HG03108 (cell line): ENCODE measurements at regions not wholly inside any gene's neighbourhood (a gene's known extent, or its start where the extent isn't known, plus 50 kb on each side); places are given as distances from the start of the nearest gene placed in this dataset.

Experiments used
- ATAC-seq: cut with Tn5 transposase; IDR thresholded peaks from one replicate; pipeline ENCODE4 v1.9.1; 2021; ENCODE audit warnings: moderate library complexity; ENCODE audit not compliant: unreplicated experiment

GRCh38 chr9:118163751-118164150, 459.5 kb downstream of the TLR4 start:
- no peak for ATAC-seq

- ATAC-seq: no peak
Measured at GRCh38 chr9:118165451-118165850, 461.2 kb downstream of the TLR4 start.

- ATAC-seq: no peak
Measured at GRCh38 chr9:118170032-118170955, 466.1 kb downstream of the TLR4 start.

DNA sequence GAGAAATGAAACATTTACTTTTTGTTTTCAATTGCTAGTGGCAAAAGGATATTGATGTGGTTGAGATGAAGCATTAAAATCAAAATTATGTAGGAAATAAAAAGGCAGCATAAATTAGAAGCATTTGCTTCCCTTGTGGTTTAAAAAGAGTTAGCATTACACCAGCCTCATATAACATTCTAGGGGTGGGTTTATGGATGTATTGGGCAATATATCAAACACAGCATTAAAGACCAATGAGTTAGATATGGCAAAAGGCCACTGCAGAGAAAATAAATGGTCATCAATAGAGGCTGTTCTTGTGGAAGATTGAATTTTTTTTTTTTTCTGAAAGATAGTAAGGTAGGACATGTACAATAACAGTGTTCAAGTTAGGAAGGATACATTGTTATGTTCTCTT, 473.0 kb downstream of the TLR4 start:
- ATAC-seq: no peak

GRCh38 chr9:118183576-118183975, 479.4 kb downstream of the TLR4 start:
- no peak for ATAC-seq

DNA sequence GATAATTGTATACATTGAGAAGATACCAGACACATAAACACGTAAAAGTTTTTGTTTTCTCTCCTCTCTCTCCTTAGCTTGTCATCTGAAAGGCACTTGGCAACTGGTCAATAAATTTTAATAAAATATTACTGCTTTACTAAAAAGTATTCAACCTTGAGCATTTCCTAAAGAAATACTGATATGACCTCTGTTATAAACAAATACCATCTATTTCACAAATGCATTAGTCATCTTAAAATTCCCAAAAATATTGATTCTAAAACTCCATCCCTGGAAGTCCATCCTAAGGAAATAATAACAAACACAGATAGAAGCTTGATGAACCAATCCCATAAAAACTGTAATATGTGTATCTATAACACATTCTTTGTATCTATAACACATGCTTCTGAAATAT, 483.2 kb downstream of the TLR4 start:
- no peak for ATAC-seq

DNA sequence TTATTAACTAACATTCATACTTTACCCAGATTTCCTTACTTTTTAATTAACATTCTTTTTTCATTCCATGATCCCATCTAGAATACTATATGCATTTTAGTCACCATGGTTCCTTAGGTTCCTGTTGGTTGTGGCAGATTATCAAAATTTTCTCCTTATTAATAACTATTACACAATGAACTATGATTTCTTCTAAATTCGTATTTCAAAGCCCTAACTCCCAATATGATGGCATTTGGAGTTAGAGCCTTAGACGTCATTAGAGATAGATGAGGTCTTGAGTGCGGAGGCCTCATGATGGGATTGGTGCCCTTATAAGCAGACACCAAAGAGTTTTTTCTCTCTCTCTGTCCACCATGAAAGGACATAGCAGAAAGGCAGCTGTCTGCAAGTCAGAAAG, 485.4 kb downstream of the TLR4 start:
- ATAC-seq: no peak

DNA sequence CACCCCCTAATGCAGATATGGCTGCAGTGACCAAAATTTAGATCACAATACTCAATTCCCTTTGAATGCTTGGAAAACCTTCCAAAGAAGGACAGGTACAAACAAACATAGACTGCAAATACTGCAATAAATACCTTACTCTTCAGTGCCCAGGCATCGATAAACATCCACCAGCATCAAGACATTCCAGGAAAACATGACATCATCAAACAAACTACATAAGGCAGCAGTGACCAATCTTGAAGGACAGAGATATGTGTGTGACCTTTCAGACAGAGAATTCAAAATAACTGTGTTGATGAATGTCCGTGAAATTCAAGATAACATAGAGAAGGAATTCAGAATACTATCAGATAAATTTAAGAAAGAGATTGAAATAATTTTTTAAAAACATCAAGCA, 488.6 kb downstream of the TLR4 start:
- no peak for ATAC-seq

- no peak for ATAC-seq
Measured at GRCh38 chr9:118209343-118209742, 505.1 kb downstream of the TLR4 start.

- ATAC-seq: no peak
Measured at GRCh38 chr9:118215549-118215948, 511.3 kb downstream of the TLR4 start.

GRCh38 chr9:118222375-118222774, 518.2 kb downstream of the TLR4 start:
- no peak for ATAC-seq

DNA sequence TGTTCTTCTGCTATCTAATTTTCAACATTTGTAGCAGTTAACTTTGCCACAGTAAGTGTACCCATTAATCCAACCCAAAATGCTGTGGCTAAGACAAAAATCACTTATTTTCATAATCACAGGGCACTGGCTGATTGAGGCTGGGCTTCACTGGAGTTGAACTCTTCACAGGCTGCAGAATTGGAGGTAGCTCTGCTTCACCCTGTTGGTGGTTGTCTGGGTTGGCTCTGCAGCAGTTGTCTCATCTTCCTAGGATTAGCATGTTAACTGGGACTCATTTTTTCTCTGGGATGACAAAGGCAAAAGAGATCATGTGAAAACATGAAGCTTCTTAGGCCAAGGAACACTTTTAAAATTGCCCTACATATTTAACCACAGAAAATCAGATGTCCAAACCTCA, 518.9 kb downstream of the TLR4 start:
- ATAC-seq: no peak

DNA sequence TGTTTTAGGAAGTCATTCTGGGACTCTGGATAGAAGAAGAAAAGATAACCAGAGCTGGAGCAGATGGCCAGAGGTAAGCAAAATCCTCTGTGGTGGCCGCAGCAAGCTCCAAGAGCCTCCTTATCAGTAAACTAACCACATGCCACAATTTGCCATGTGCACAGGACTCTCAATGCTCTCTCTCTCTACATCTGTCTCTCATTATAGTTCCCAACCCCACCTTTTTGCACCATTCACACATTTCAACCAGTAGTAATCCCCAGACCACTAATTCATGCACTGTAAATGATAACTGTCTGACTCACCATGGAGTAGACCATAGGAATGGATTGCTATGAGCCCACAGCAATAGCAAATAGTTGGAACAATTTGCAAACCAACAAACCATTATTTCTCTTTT, 526.1 kb downstream of the TLR4 start:
- no peak for ATAC-seq

GRCh38 chr9:118236625-118237024, 532.4 kb downstream of the TLR4 start:
- ATAC-seq: no peak

DNA sequence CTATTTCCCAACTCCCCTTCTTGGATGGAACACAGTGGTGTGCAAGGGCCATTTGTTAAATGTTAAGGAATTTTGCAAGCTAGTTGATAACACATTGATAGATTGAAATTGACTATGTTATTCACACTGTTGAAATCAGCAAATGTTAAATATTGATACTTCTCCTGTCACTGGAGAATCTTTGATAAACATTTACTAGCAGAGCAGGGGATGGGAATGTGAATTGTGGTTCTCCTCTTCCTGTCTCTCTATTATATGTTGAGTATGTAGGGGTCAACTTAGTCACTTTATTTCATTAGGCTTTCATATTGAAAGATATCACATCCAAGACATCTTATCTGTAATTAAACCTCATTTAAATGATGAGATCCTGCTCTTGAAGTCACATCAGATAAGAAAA, 533.9 kb downstream of the TLR4 start:
- no peak for ATAC-seq

DNA sequence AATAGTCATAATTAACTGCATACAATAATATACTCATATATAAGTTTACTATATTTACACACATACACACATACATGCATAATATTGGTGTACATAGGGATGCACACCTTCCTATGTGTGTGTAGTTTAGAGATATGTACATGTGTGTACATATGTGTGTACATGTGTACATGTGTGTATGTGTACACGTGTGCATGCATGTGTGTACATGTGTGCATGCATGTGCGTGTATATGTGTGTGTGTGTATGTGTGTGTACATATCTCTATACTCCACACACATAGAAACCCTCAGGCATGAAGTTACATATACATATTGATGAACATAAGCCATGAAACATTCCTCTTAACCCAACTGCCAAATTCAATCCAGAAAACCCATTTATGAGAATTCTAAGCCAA, 547.8 kb downstream of the TLR4 start:
- ATAC-seq: no peak

DNA sequence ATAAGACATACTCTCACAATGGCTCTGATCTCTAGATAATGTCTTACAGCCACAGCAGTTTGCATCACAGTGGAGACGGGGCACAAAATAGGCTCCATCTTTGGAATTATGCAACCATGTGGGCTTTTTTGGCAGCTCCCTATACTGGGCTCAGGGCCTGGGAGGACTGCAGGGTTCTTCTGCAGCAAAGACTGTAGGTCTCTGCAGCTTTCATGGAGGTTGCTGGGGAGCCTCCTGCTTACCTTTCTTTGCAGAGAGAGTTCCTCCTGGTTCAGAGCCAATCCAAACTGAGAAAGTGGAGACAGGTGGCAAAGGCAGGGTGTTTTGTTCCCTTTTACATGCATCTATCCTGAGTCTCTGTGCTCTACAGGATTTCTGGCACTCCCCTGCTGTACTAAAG, 558.0 kb downstream of the TLR4 start:
- ATAC-seq: no peak

DNA sequence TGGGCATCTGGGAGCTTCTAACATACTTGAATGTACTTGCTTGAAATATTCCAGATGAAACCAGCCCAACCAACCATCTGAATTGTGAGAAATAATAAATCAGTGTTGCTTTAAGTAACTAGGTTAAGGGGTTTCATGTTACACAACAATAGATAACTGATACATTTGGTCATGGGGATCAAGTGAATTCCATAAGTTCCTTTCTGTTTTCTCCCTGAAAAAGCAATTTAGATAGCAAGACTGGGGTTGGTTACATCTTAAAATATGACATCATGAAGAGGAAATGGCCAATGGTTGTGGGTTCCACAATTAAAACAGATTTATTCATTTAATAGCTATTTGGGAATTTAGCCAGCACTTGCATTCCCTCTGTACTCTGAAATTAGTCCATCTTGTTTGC, 559.7 kb downstream of the TLR4 start:
- ATAC-seq: no peak

- no peak for ATAC-seq
Measured at GRCh38 chr9:118268046-118268445, 563.8 kb downstream of the TLR4 start.

- ATAC-seq: no peak
Measured at GRCh38 chr9:118269623-118270022, 565.4 kb downstream of the TLR4 start.

GRCh38 chr9:118271331-118271730, 567.1 kb downstream of the TLR4 start:
- ATAC-seq: no peak

DNA sequence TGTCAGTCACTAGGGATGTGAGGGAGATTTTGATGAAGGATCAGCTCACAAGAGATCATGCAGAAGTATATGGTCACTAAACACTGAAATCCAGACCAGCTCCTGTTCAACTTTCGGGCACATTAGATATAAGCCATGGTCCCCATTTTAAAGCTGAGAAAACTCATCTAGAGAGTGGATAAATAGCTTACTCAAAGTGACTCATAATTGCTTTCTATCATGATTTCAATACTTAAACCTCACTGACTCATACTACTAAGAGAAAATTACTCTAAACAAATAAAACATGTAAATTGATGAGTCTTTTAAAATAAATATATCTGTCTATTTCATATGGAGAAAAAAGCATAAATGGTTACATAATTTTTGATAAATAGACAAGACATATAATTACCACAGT, 567.7 kb downstream of the TLR4 start:
- no peak for ATAC-seq

DNA sequence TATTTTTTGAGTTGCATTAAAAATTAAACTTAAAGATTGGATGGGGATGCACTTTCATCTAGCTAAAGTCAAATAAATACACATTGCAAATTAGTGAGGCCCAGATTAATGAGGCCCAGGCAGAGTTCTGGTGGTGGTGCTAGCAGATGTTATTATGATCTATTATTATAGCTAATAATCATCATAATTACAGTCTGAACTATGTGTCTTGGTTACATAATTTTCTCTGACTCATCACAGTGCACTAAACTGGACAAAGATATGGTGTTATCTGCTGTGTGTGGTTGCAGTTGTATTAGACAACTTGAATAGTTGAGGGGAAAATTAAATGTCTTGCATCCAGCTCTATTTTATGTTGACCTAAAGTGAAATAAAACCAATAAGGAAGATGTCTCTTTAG, 568.8 kb downstream of the TLR4 start:
- no peak for ATAC-seq
